ENCODE measurements at regions not wholly inside any gene's neighbourhood (a gene's known extent, or its start where the extent isn't known, plus 50 kb on each side); places are given as distances from the start of the nearest gene placed in this dataset.

- TF ChIP-seq, protein P1, sequence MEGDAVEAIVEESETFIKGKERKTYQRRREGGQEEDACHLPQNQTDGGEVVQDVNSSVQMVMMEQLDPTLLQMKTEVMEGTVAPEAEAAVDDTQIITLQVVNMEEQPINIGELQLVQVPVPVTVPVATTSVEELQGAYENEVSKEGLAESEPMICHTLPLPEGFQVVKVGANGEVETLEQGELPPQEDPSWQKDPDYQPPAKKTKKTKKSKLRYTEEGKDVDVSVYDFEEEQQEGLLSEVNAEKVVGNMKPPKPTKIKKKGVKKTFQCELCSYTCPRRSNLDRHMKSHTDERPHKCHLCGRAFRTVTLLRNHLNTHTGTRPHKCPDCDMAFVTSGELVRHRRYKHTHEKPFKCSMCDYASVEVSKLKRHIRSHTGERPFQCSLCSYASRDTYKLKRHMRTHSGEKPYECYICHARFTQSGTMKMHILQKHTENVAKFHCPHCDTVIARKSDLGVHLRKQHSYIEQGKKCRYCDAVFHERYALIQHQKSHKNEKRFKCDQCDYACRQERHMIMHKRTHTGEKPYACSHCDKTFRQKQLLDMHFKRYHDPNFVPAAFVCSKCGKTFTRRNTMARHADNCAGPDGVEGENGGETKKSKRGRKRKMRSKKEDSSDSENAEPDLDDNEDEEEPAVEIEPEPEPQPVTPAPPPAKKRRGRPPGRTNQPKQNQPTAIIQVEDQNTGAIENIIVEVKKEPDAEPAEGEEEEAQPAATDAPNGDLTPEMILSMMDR (IDR thresholded peaks at IDR 0.05) = no peak
- TF ChIP-seq EZH2 (IDR thresholded peaks at IDR 0.05) (no peak), EZH2phosphoT487 (IDR thresholded peaks at IDR 0.05) (no peak)
Measured at GRCh38 chr5:68452286-68452685, 236.7 kb downstream of the PIK3R1 start.

All from neural progenitor cell (in vitro differentiated cells).